CD14-positive monocyte (primary cell): ENCODE measurements at regions not wholly inside any gene's neighbourhood (a gene's known extent, or its start where the extent isn't known, plus 50 kb on each side); places are given as distances from the start of the nearest gene placed in this dataset.

Experiments used
- DNase-seq, 3 donors: peaks; one replicate each; pipeline ENCODE4 v3.0.0-alpha.2; 2011 to 2022
- H2AFZ ChIP-seq: 2 replicates; pipeline ENCODE4 v1.6.0; 2012; ENCODE audit warnings: mild to moderate bottlenecking, low read depth, low read length, inconsistent platforms; ENCODE audit not compliant: insufficient read depth, poor library complexity, severe bottlenecking
- H3K27ac ChIP-seq, 2 donors: 1 replicate in 1 of 2; 2 replicates in 1 of 2; pipeline ENCODE4 v1.5.1; 2012 to 2013; ENCODE audit warnings: low read length in 2 of 2, control low read depth in 1 of 2, inconsistent platforms in 1 of 2, low read depth in 1 of 2, mild to moderate bottlenecking in 1 of 2
- H3K27me3 ChIP-seq, 2 donors: one replicate each; pipeline versions ENCODE4 v1.6.0 to v1.6.1; 2011 to 2013; ENCODE audit warnings: low read length in 2 of 2; ENCODE audit not compliant: control insufficient read depth in 2 of 2, insufficient read depth in 2 of 2
- H3K36me3 ChIP-seq, 2 donors: replicated peaks in 1 of 2; 1 replicate in 1 of 2; 2 replicates in 1 of 2; pipeline versions ENCODE4 v1.5.1 to v1.6.1; 2012 to 2013; ENCODE audit warnings: low read length in 2 of 2, control low read depth in 1 of 2, inconsistent platforms in 1 of 2, mild to moderate bottlenecking in 1 of 2; ENCODE audit not compliant: insufficient read depth in 2 of 2, control insufficient read depth in 1 of 2
- H3K4me1 ChIP-seq, 2 donors: 1 replicate in 1 of 2; 2 replicates in 1 of 2; pipeline versions ENCODE4 v1.5.1 to v1.6.1; 2012 to 2013; ENCODE audit warnings: low read length in 2 of 2, control low read depth in 1 of 2, inconsistent platforms in 1 of 2, mild to moderate bottlenecking in 1 of 2, moderate library complexity in 1 of 2; ENCODE audit not compliant: insufficient read depth in 2 of 2, control insufficient read depth in 1 of 2
- H3K4me2 ChIP-seq: replicated peaks from 2 replicates; pipeline ENCODE3; 2012; ENCODE audit warnings: low read length, moderate library complexity, mild to moderate bottlenecking; ENCODE audit not compliant: poor library complexity, severe bottlenecking; ENCODE audit errors: extremely low read depth
- H3K4me3 ChIP-seq, 3 experiments: fragments of 200-600 bp in 1 of 3; sonication (generic) in 1 of 3; replicated peaks in 1 of 3; 1 replicate in 2 of 3; 2 replicates in 1 of 3; pipeline ENCODE4 v1.5.1; 2011 to 2013; ENCODE audit warnings: low read length in 3 of 3, mild to moderate bottlenecking in 3 of 3, control low read depth in 2 of 3, low read depth in 2 of 3, inconsistent platforms in 1 of 3, moderate library complexity in 1 of 3
- H3K79me2 ChIP-seq: 2 replicates; pipeline ENCODE4 v1.6.0; 2012; ENCODE audit warnings: mild to moderate bottlenecking, control low read depth, inconsistent platforms, low read length, moderate library complexity; ENCODE audit not compliant: insufficient read depth
- H3K9ac ChIP-seq: 2 replicates; pipeline ENCODE4 v1.6.0; 2017; ENCODE audit warnings: low read length, mild to moderate bottlenecking; ENCODE audit not compliant: insufficient read depth, poor library complexity, severe bottlenecking
- H3K9me3 ChIP-seq, 2 donors: replicated peaks in 1 of 2; 1 replicate in 1 of 2; 2 replicates in 1 of 2; pipeline versions ENCODE4 v1.5.1 to v1.6.1; 2012 to 2013; ENCODE audit warnings: low read length in 2 of 2, control low read depth in 1 of 2; ENCODE audit not compliant: control insufficient read depth in 1 of 2, insufficient read depth in 1 of 2
- H4K20me1 ChIP-seq: 2 replicates; pipeline ENCODE4 v1.6.0; 2012; ENCODE audit warnings: mild to moderate bottlenecking, low read length, control low read depth, moderate library complexity; ENCODE audit not compliant: insufficient read depth
- H3K27ac Mint-ChIP-seq, 7 donors: one replicate each; pipeline ENCODE4 v1.8.0; 2020; ENCODE audit warnings: mild to moderate bottlenecking in 7 of 7, mixed read lengths in 7 of 7, moderate library complexity in 6 of 7, inconsistent platforms in 2 of 7
- H3K27me3 Mint-ChIP-seq, 3 donors: one replicate each; pipeline ENCODE4 v1.8.0; 2021 to 2022; ENCODE audit warnings: low read depth in 3 of 3, mild to moderate bottlenecking in 3 of 3, mixed read lengths in 3 of 3, moderate library complexity in 3 of 3, inconsistent platforms in 1 of 3
- H3K36me3 Mint-ChIP-seq, 2 donors: one replicate each; pipeline ENCODE4 v1.8.0; 2020; ENCODE audit warnings: mixed read lengths in 2 of 2, inconsistent platforms in 1 of 2, mild to moderate bottlenecking in 1 of 2
- H3K4me1 Mint-ChIP-seq: one replicate; pipeline ENCODE4 v1.8.0; 2020; ENCODE audit warnings: mild to moderate bottlenecking, mixed read lengths
- H3K4me3 Mint-ChIP-seq, 2 donors: one replicate each; pipeline ENCODE4 v1.8.0; 2020; ENCODE audit warnings: mild to moderate bottlenecking in 2 of 2, mixed read lengths in 2 of 2, moderate library complexity in 1 of 2
- H3K9me3 Mint-ChIP-seq, 7 donors: one replicate each; pipeline ENCODE4 v1.8.0; 2020 to 2022; ENCODE audit warnings: mixed read lengths in 7 of 7, mild to moderate bottlenecking in 6 of 7, moderate library complexity in 6 of 7, inconsistent platforms in 2 of 7
- CTCF ChIP-seq: fragments of 200-600 bp; IDR thresholded peaks from one replicate; pipeline ENCODE4 v1.8.0; 2022; ENCODE audit warnings: antibody characterized with exemption, mild to moderate bottlenecking
- WGBS: methylation state at CpG from one replicate; pipeline ENCODE4 v1.1.5; 2013; ENCODE audit warnings: missing lambda C conversion rate; ENCODE audit not compliant: insufficient coverage; 5-methylcytosine and 5-hydroxymethylcytosine counted together
- intact Hi-C, 2 donors: fragments of 100-400 bp; cut with micrococcal nuclease; formaldehyde crosslinking; loops; one replicate each; pipeline versions ENCODE4 v1.15.0 to v1.15.1; 2023

GRCh38 chr3:182621435-182622240 is 171.7 kb upstream of the ATP11B start:
- intact Hi-C loops, result no loop called here
- DNase-seq, result no peak
- no peak overlapping the region for H2AFZ ChIP-seq
- H3K4me3 ChIP-seq, result no peak overlapping the region
- TF ChIP-seq CTCF, result no peak
- H3K4me1 ChIP-seq, result no peaks in the 10 kb centered on the region
- Mint-ChIP-seq H3K4me3 (no peak overlapping the region), H3K27ac (no peak overlapping the region), H3K36me3 (no peaks in the 10 kb centered on the region), H3K9me3 (no peaks in the 10 kb centered on the region), H3K4me1 (no peaks in the 10 kb centered on the region), H3K27me3 (peaks cover 0 to 9% (median 3%) of the 10 kb centered on the region in 3 donors)
- H3K79me2 ChIP-seq, result no peaks in the 10 kb centered on the region
- H3K4me2 ChIP-seq, result no peak overlapping the region
- H3K27me3 ChIP-seq, result no peaks in the 10 kb centered on the region
- H4K20me1 ChIP-seq, result no peaks in the 10 kb centered on the region
- H3K9me3 ChIP-seq, result no peaks in the 10 kb centered on the region
- no peak overlapping the region for H3K9ac ChIP-seq
- H3K36me3 ChIP-seq, result no peaks in the 10 kb centered on the region
- 50% methylated on average over 2 of the region's 4 CpGs for WGBS
- H3K27ac ChIP-seq, result no peak overlapping the region

DNA sequence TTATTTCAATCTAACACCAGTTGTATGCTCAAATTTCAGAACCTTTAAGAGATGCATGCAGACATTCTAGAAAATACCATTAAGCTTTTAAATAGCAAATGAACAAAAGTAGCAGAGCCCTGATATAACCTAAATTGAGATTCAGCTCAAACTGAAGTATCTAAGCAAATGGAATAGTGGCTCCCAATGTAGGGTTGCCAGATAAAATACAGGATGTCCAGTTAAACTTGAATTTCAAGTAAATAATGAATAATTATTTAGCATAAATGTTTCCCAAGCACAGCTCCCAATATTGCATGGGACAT is 171.1 kb upstream of the ATP11B start:
- H3K79me2 ChIP-seq, result no peaks in the 10 kb centered on the region
- Mint-ChIP-seq H3K4me1 (no peaks in the 10 kb centered on the region), H3K9me3 (no peaks in the 10 kb centered on the region), H3K27me3 (peaks cover 0 to 8% (median 3%) of the 10 kb centered on the region in 3 donors), H3K27ac (no peak overlapping the region), H3K36me3 (no peaks in the 10 kb centered on the region), H3K4me3 (no peak overlapping the region)
- H3K4me2 ChIP-seq, result no peak overlapping the region
- H4K20me1 ChIP-seq, result no peaks in the 10 kb centered on the region
- no peak overlapping the region for H2AFZ ChIP-seq
- H3K36me3 ChIP-seq, result no peaks in the 10 kb centered on the region
- H3K27me3 ChIP-seq, result no peaks in the 10 kb centered on the region
- H3K4me3 ChIP-seq, result no peak overlapping the region
- no peak for TF ChIP-seq CTCF
- no peak overlapping the region for H3K27ac ChIP-seq
- H3K4me1 ChIP-seq, result no peaks in the 10 kb centered on the region
- no peak for DNase-seq
- intact Hi-C loops, result no loop called here
- H3K9ac ChIP-seq, result no peak overlapping the region
- no peaks in the 10 kb centered on the region for H3K9me3 ChIP-seq
